Ascending aorta (tissue), 2 donors: ENCODE measurements at regions not wholly inside any gene's neighbourhood (a gene's known extent, or its start where the extent isn't known, plus 50 kb on each side); places are given as distances from the start of the nearest gene placed in this dataset.

Source experiments
- DNase-seq, 2 donors: peaks; one replicate each; pipeline ENCODE4 v3.0.0-alpha.2; 2019; ENCODE audit warnings: low spot score in 2 of 2
- H3K27ac ChIP-seq, 2 donors: fragments of 200-600 bp; sonication (generic); one replicate each; pipeline ENCODE4 v1.5.1; 2016 to 2017; ENCODE audit warnings: mild to moderate bottlenecking in 1 of 2
- H3K27me3 ChIP-seq: fragments of 200-600 bp; sonication (generic); one replicate; pipeline ENCODE4 v1.5.1; 2017
- H3K36me3 ChIP-seq, 2 donors: fragments of 200-600 bp; sonication (generic); one replicate each; pipeline ENCODE4 v1.5.1; 2016
- H3K4me1 ChIP-seq, 2 donors: fragments of 200-600 bp; sonication (generic); one replicate each; pipeline ENCODE4 v1.5.1; 2016 to 2017; ENCODE audit warnings: mild to moderate bottlenecking in 1 of 2
- H3K4me3 ChIP-seq, 2 donors: fragments of 200-600 bp; sonication (generic); one replicate each; pipeline ENCODE4 v1.5.1; 2016 to 2017; ENCODE audit warnings: mild to moderate bottlenecking in 1 of 2
- H3K9me3 ChIP-seq, 2 donors: fragments of 200-600 bp; sonication (generic); one replicate each; pipeline ENCODE4 v1.5.1; 2016
- CTCF ChIP-seq, 3 experiments: fragments of 200-600 bp in 2 of 3; fragments of 450-650 bp in 1 of 3; sonication (generic) in 2 of 3; IDR thresholded peaks; one replicate each; pipeline ENCODE4 v1.5.1; 2016 to 2019; ENCODE audit warnings: antibody characterized with exemption in 3 of 3, mild to moderate bottlenecking in 1 of 3, moderate library complexity in 1 of 3
- intact Hi-C: fragments of 100-400 bp; cut with DNase I; formaldehyde crosslinking; loops from one replicate; pipeline ENCODE4 v1.15.1; 2023

- Histone ChIP-seq H3K27me3 (no peaks in the 10 kb centered on the region), H3K27ac (no peak overlapping the region), H3K4me1 (no peaks in the 10 kb centered on the region), H3K36me3 (no peaks in the 10 kb centered on the region), H3K9me3 (no peaks in the 10 kb centered on the region), H3K4me3 (no peak overlapping the region)
- DNase-seq: no peak
- intact Hi-C loops: no loop called here
- no peak for TF ChIP-seq CTCF (IDR thresholded peaks at IDR 0.05)
Observed at GRCh38 chr6:133187657-133188453, 53.3 kb upstream of the EYA4 start.

- TF ChIP-seq CTCF (IDR thresholded peaks at IDR 0.05): no peak
- intact Hi-C loops: no loop called here
Observed at GRCh38 chr6:133190912-133191311, 50.2 kb upstream of the EYA4 start.

GRCh38 chr6:133191323-133191722, 49.8 kb upstream of the EYA4 start:
- H3K36me3 ChIP-seq: no peaks in the 10 kb centered on the region
- H3K4me3 ChIP-seq: no peak overlapping the region
- H3K27ac ChIP-seq: no peak overlapping the region
- H3K9me3 ChIP-seq: no peaks in the 10 kb centered on the region
- no peak for DNase-seq
- no peaks in the 10 kb centered on the region for H3K27me3 ChIP-seq
- H3K4me1 ChIP-seq: no peaks in the 10 kb centered on the region
- no peak for TF ChIP-seq CTCF (IDR thresholded peaks at IDR 0.05)
- intact Hi-C loops: no loop called here

More at GRCh38 chr6:133190912-133191311, 50.2 kb upstream of the EYA4 start:
- no peak overlapping the region for H3K4me3 ChIP-seq
- no peak overlapping the region for H3K27ac ChIP-seq
- no peaks in the 10 kb centered on the region for H3K27me3 ChIP-seq
- DNase-seq: no peak
- H3K4me1 ChIP-seq: no peaks in the 10 kb centered on the region
- no peaks in the 10 kb centered on the region for H3K9me3 ChIP-seq
- H3K36me3 ChIP-seq: no peaks in the 10 kb centered on the region
